WERI-Rb-1 (cell line): ENCODE measurements at regions not wholly inside any gene's neighbourhood (a gene's known extent, or its start where the extent isn't known, plus 50 kb on each side); places are given as distances from the start of the nearest gene placed in this dataset.

ENCODE experiments used
- DNase-seq: peaks from one replicate; pipeline ENCODE4 v3.0.0-alpha.2; 2020
- H3K27ac ChIP-seq: fragments of 250-450 bp; sonication (Bioruptor Pico); 2 replicates; pipeline ENCODE4 v1.5.1; 2020; ENCODE audit warnings: mild to moderate bottlenecking, moderate library complexity
- H3K27me3 ChIP-seq: fragments of 250-450 bp; sonication (Bioruptor Pico); 2 replicates; pipeline ENCODE4 v1.5.1; 2021; ENCODE audit warnings: mild to moderate bottlenecking, low read depth, moderate library complexity; ENCODE audit not compliant: insufficient read depth, severe bottlenecking
- H3K36me3 ChIP-seq: fragments of 250-450 bp; sonication (Bioruptor Pico); 2 replicates; pipeline ENCODE4 v1.5.1; 2020; ENCODE audit warnings: mild to moderate bottlenecking, moderate library complexity
- H3K4me3 ChIP-seq: 2 replicates; pipeline ENCODE4 v1.5.1; 2011; ENCODE audit warnings: low read depth, mild to moderate bottlenecking, control low read depth, low read length
- H3K9me3 ChIP-seq: fragments of 250-450 bp; sonication (Bioruptor Pico); 2 replicates; pipeline ENCODE4 v1.5.1; 2021; ENCODE audit warnings: mild to moderate bottlenecking, moderate library complexity; ENCODE audit not compliant: severe bottlenecking
- TF ChIP-seq, protein P1 (sequence below): IDR thresholded peaks from 2 replicates; pipeline ENCODE4 v1.5.1; 2011; ENCODE audit warnings: low read depth, mild to moderate bottlenecking, control low read depth, inconsistent platforms, low read length

DNA sequence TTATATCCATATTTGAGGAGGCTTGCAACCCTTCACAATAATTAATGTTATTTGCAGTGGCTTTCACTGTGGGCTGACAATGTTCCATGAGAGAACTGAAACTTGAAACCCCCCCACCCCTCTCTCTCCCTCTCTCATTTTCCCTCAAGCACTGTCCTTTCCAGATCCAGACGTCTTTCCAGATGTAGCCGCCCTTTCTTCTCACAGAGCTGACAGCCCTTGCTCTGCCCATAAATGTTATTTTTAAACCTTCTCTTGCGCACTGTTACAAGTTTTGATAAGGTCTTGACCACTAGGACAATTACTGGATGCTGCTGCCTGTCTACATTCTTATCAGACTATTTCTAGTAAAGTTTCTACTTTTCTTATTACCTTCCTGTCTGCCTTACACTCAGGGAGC lies 91.4 kb upstream of the LINC00305 start:
- no peaks in the 10 kb centered on the region for H3K27me3 ChIP-seq
- H3K4me3 ChIP-seq = no peak overlapping the region
- DNase-seq = no peak
- H3K36me3 ChIP-seq = no peaks in the 10 kb centered on the region
- no peaks in the 10 kb centered on the region for H3K9me3 ChIP-seq
- no peak overlapping the region for H3K27ac ChIP-seq
- TF ChIP-seq, protein P1, sequence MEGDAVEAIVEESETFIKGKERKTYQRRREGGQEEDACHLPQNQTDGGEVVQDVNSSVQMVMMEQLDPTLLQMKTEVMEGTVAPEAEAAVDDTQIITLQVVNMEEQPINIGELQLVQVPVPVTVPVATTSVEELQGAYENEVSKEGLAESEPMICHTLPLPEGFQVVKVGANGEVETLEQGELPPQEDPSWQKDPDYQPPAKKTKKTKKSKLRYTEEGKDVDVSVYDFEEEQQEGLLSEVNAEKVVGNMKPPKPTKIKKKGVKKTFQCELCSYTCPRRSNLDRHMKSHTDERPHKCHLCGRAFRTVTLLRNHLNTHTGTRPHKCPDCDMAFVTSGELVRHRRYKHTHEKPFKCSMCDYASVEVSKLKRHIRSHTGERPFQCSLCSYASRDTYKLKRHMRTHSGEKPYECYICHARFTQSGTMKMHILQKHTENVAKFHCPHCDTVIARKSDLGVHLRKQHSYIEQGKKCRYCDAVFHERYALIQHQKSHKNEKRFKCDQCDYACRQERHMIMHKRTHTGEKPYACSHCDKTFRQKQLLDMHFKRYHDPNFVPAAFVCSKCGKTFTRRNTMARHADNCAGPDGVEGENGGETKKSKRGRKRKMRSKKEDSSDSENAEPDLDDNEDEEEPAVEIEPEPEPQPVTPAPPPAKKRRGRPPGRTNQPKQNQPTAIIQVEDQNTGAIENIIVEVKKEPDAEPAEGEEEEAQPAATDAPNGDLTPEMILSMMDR = no peak

DNA sequence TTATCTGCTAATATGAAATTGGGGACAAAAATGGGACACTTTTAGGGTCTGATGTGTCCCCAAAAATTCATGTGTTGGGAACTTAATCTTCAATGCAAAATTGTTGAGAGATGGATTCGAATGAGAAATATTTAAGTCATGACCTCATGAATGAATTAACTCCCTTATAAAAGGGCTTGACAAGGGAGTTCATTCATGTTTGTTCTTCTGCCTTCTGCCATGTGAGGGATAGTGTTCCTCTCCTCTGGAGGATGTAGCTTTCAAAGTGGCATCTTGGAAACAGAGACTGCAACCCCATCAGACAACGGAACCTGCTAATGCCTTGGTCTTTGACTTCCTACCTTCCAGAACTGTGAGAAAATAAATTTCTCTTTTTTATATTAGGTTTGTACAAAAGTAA lies 89.2 kb upstream of the LINC00305 start:
- H3K27me3 ChIP-seq = no peaks in the 10 kb centered on the region
- H3K9me3 ChIP-seq = no peaks in the 10 kb centered on the region
- H3K4me3 ChIP-seq = no peak overlapping the region
- no peaks in the 10 kb centered on the region for H3K36me3 ChIP-seq
- TF ChIP-seq, protein P1 = no peak
- no peak for DNase-seq
- no peak overlapping the region for H3K27ac ChIP-seq

DNA sequence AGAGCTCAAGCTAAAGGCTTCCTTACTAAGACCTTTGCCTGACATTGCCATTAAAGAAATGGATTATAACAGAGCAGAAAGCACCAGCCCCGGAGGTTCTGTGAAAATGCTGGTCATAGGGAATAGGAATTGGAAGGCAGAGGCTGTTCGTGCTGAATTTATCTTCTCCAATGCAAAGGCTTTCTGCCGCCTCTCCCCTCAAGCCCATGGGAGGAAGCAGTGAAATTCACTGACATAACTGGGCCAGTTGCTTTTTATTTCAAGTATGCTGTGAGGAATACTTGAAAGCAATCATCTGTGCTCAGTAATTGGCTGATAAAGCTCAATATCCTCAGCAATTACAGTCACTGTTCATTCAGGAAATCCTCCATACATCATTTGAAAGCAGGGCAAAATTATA lies 85.4 kb upstream of the LINC00305 start:
- Histone ChIP-seq H3K27ac (no peak overlapping the region), H3K36me3 (no peaks in the 10 kb centered on the region), H3K9me3 (peaks cover 13% of the 10 kb centered on the region), H3K27me3 (no peaks in the 10 kb centered on the region), H3K4me3 (no peak overlapping the region)
- no peak for DNase-seq
- TF ChIP-seq, protein P1 = no peak

DNA sequence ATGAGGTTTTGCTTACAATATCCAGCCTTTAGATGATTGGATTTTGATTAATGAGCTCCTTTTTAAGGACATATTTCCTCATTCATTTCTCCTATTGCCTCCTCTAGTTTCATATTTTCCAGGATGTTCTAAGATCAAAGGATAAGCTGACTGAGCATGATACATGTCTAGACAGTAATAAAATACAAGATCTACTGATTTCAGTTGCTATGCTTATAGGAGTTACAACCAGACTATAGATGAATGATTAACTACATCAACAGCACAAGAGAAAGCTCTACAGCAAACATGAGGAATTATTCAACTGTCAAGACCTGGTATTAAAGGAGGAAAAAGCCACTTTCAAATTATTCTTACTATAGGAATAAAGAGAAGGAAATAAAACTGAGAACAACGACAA lies 85.0 kb upstream of the LINC00305 start:
- no peaks in the 10 kb centered on the region for H3K27me3 ChIP-seq
- H3K9me3 ChIP-seq = peaks cover 13% of the 10 kb centered on the region
- no peak overlapping the region for H3K27ac ChIP-seq
- no peaks in the 10 kb centered on the region for H3K36me3 ChIP-seq
- TF ChIP-seq, protein P1 = no peak
- no peak for DNase-seq
- no peak overlapping the region for H3K4me3 ChIP-seq

DNA sequence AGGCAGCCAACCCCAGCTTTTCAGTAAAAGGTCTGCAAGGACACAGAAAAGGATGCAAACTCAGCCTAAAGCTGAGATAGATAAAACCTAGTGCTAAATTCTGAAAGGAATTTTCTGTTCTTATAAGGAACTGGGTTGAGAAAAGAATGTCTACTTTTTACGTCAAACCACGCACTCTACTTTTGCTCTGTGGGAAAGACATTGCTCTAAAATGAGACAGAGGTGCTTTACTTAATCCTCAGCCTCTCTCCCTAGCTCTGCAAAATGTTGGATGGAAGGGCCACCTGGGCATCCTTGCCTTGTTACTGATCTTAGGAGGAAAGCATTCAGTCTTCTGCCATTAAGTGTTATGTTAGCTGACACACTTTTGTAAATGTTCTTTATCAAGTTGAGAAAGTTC lies 72.1 kb upstream of the LINC00305 start:
- Histone ChIP-seq H3K4me3 (no peak overlapping the region), H3K27ac (no peak overlapping the region), H3K9me3 (no peaks in the 10 kb centered on the region), H3K36me3 (no peaks in the 10 kb centered on the region), H3K27me3 (no peaks in the 10 kb centered on the region)
- no peak for DNase-seq
- TF ChIP-seq, protein P1 = no peak

DNA sequence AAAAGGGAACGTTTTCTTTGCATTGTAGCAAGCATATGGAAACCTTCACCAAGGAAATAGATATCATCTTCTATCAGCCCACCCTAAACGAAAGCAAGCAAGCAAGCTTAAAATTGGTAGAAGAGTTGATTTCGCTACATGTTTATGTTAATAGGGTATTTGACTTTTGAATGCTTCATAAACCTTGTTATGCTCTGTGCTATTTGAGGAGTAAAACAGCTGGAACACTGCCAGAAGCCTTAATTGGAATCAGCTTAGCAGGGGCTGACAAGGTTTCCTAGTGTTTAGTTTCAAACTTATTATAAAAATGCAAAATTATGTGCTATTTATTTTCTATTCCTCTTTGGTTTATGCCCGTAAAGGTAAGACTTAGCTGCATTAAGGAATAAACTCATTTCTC lies 70.6 kb upstream of the LINC00305 start:
- no peaks in the 10 kb centered on the region for H3K27me3 ChIP-seq
- H3K36me3 ChIP-seq = no peaks in the 10 kb centered on the region
- no peak for DNase-seq
- no peaks in the 10 kb centered on the region for H3K9me3 ChIP-seq
- no peak overlapping the region for H3K4me3 ChIP-seq
- no peak overlapping the region for H3K27ac ChIP-seq
- TF ChIP-seq, protein P1 = no peak
